ENCODE measurements at regions not wholly inside any gene's neighbourhood (a gene's known extent, or its start where the extent isn't known, plus 50 kb on each side); places are given as distances from the start of the nearest gene placed in this dataset.
A peak's percentile ranks its signal among the peaks of the same experiment; 100 is the strongest.

GRCh38 chr9:16145196-16145950 is 592.5 kb downstream of the CCDC171 start:
- CTCF ChIA-PET, result interaction anchor here (1.4 to 3.5 kb wide), 2 partner anchors 10 to 12 kb away, joined by 5 to 14 read pairs; no protein-coding TSS in a partner anchor
- POLR2A ChIA-PET, result no interaction called here
- DNase-seq (ENCODE audit: low read depth in 1 of 2, low spot score in 1 of 2) (no peak), FAIRE-seq (no peak), ATAC-seq (peak in 1 of 2 experiments; percentile 47; a peak in 1 of 6 replicates)
- Histone ChIP-seq H3K4me3 (no peak overlapping the region), H3K4me2 (no peak overlapping the region), H3K9me3 (no peaks in the 10 kb centered on the region), H3K27ac (no peak overlapping the region), H3K4me1 (no peaks in the 10 kb centered on the region)
- TF ChIP-seq HOXB5 (CRISPR knock-in tag; IDR thresholded peaks at IDR 0.05) (no peak), PBX3 (IDR thresholded peaks at IDR 0.05) (no peak), SREBF2 (IDR thresholded peaks at IDR 0.05) (no peak), ZFP36 (IDR thresholded peaks at IDR 0.05; ENCODE audit: borderline replicate concordance, partially characterized antibody) (no peak), RNF2 (IDR thresholded peaks at IDR 0.05; ENCODE audit: borderline replicate concordance, low read depth) (no peak), CHD4 (IDR thresholded peaks at IDR 0.05; ENCODE audit: borderline replicate concordance) (no peak), NR3C1 (IDR thresholded peaks at IDR 0.05) (no peak), HEYL (CRISPR knock-in tag; IDR thresholded peaks at IDR 0.05) (no peak), CBX2 (IDR thresholded peaks at IDR 0.05; ENCODE audit: borderline replicate concordance, low read depth) (no peak), ESRRA (IDR thresholded peaks at IDR 0.05; ENCODE audit: borderline replicate concordance, low read length) (no peak), KDM1A (IDR thresholded peaks at IDR 0.05; ENCODE audit: low read depth) (no peak), RARB (CRISPR knock-in tag; IDR thresholded peaks at IDR 0.05) (no peak), POLR2AphosphoS2 (conservative IDR thresholded peaks at IDR 0.05; ENCODE audit: low read length) (no peak)
- TF ChIP-seq, protein P1, sequence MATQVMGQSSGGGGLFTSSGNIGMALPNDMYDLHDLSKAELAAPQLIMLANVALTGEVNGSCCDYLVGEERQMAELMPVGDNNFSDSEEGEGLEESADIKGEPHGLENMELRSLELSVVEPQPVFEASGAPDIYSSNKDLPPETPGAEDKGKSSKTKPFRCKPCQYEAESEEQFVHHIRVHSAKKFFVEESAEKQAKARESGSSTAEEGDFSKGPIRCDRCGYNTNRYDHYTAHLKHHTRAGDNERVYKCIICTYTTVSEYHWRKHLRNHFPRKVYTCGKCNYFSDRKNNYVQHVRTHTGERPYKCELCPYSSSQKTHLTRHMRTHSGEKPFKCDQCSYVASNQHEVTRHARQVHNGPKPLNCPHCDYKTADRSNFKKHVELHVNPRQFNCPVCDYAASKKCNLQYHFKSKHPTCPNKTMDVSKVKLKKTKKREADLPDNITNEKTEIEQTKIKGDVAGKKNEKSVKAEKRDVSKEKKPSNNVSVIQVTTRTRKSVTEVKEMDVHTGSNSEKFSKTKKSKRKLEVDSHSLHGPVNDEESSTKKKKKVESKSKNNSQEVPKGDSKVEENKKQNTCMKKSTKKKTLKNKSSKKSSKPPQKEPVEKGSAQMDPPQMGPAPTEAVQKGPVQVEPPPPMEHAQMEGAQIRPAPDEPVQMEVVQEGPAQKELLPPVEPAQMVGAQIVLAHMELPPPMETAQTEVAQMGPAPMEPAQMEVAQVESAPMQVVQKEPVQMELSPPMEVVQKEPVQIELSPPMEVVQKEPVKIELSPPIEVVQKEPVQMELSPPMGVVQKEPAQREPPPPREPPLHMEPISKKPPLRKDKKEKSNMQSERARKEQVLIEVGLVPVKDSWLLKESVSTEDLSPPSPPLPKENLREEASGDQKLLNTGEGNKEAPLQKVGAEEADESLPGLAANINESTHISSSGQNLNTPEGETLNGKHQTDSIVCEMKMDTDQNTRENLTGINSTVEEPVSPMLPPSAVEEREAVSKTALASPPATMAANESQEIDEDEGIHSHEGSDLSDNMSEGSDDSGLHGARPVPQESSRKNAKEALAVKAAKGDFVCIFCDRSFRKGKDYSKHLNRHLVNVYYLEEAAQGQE (IDR thresholded peaks at IDR 0.05), result no peak
- TF ChIP-seq, protein P2, sequence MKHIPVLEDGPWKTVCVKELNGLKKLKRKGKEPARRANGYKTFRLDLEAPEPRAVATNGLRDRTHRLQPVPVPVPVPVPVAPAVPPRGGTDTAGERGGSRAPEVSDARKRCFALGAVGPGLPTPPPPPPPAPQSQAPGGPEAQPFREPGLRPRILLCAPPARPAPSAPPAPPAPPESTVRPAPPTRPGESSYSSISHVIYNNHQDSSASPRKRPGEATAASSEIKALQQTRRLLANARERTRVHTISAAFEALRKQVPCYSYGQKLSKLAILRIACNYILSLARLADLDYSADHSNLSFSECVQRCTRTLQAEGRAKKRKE (CRISPR knock-in tag; IDR thresholded peaks at IDR 0.05; ENCODE audit: low read depth), result no peak
- TF ChIP-seq, protein P3, sequence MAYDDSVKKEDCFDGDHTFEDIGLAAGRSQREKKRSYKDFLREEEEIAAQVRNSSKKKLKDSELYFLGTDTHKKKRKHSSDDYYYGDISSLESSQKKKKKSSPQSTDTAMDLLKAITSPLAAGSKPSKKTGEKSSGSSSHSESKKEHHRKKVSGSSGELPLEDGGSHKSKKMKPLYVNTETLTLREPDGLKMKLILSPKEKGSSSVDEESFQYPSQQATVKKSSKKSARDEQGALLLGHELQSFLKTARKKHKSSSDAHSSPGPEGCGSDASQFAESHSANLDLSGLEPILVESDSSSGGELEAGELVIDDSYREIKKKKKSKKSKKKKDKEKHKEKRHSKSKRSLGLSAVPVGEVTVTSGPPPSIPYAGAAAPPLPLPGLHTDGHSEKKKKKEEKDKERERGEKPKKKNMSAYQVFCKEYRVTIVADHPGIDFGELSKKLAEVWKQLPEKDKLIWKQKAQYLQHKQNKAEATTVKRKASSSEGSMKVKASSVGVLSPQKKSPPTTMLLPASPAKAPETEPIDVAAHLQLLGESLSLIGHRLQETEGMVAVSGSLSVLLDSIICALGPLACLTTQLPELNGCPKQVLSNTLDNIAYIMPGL (CRISPR knock-in tag; IDR thresholded peaks at IDR 0.05; ENCODE audit: borderline replicate concordance), result no peak
- WGBS (ENCODE audit: missing lambda C conversion rate), result 80% methylated on average over 8 of the region's 8 CpGs

DNA sequence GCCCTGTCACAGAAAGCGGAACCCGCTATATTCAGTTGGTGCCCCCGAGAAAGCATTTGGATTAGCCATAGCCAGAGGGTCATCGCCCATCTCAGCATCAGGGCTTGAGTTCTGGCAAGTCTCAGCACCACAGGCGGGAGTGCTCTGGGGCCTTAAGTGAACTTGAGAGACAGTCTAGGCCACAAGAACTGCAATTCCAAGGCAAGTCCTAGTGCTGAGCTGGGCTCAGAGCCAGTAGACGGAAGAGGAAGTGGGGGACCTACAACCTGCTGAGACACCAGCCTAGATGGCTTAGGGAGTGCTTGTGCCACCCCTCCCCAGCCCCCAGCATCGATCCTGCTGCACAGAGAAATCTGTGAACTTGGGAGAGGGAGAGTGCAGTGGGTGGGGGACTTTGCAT is 594.9 kb downstream of the CCDC171 start:
- DNase-seq (ENCODE audit: low read depth in 1 of 2, low spot score in 1 of 2) (no peak), FAIRE-seq (no peak), ATAC-seq (no peak)
- no peaks in the 10 kb centered on the region for H3K4me1 ChIP-seq
- H3K27ac ChIP-seq, result no peak overlapping the region; a peak in 1 of 6 replicates
- POLR2A ChIA-PET, result no interaction called here
- H3K9me3 ChIP-seq, result no peaks in the 10 kb centered on the region
- WGBS (ENCODE audit: missing lambda C conversion rate), result 71% methylated on average over 6 of the region's 7 CpGs
- H3K4me3 ChIP-seq, result no peak overlapping the region
- CTCF ChIA-PET, result interaction anchor here (3.5 kb wide), 1 partner anchor 14 kb away, joined by 14 read pairs; no protein-coding TSS in a partner anchor
- no peak overlapping the region for H3K4me2 ChIP-seq
- no peak for TF ChIP-seq USF2 (IDR thresholded peaks at IDR 0.05)
- no peak for TF ChIP-seq ZSCAN20 (CRISPR knock-in tag; IDR thresholded peaks at IDR 0.05)
- TF ChIP-seq CBX8 (IDR thresholded peaks at IDR 0.05), result no peak
- no peak for TF ChIP-seq HDAC2 (IDR thresholded peaks at IDR 0.05)
- no peak for TF ChIP-seq ESRRA (IDR thresholded peaks at IDR 0.05; ENCODE audit: borderline replicate concordance, low read length)
- TF ChIP-seq KDM1A (IDR thresholded peaks at IDR 0.05; ENCODE audit: low read depth), result no peak
- TF ChIP-seq FOSL2 (IDR thresholded peaks at IDR 0.05), result no peak
- no peak for TF ChIP-seq FOSL2 (CRISPR knock-in tag; IDR thresholded peaks at IDR 0.05)
- no peak for TF ChIP-seq ZC3H11A (IDR thresholded peaks at IDR 0.05)
- TF ChIP-seq, protein P4, sequence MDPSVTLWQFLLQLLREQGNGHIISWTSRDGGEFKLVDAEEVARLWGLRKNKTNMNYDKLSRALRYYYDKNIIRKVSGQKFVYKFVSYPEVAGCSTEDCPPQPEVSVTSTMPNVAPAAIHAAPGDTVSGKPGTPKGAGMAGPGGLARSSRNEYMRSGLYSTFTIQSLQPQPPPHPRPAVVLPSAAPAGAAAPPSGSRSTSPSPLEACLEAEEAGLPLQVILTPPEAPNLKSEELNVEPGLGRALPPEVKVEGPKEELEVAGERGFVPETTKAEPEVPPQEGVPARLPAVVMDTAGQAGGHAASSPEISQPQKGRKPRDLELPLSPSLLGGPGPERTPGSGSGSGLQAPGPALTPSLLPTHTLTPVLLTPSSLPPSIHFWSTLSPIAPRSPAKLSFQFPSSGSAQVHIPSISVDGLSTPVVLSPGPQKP (IDR thresholded peaks at IDR 0.05; ENCODE audit: low read depth, low read length), result no peak
- TF ChIP-seq HOXB5 (CRISPR knock-in tag; IDR thresholded peaks at IDR 0.05), result no peak
- no peak for TF ChIP-seq ZNF302 (CRISPR knock-in tag; IDR thresholded peaks at IDR 0.05)
- TF ChIP-seq HOXA7 (CRISPR knock-in tag; IDR thresholded peaks at IDR 0.05), result no peak
- TF ChIP-seq BHLHE40 (IDR thresholded peaks at IDR 0.05; ENCODE audit: low read depth, low read length), result no peak
- TF ChIP-seq CEBPB (IDR thresholded peaks at IDR 0.05), result no peak
- no peak for TF ChIP-seq TFCP2L1 (CRISPR knock-in tag; IDR thresholded peaks at IDR 0.05)
